ENCODE measurements at regions not wholly inside any gene's neighbourhood (a gene's known extent, or its start where the extent isn't known, plus 50 kb on each side); places are given as distances from the start of the nearest gene placed in this dataset.

DNA sequence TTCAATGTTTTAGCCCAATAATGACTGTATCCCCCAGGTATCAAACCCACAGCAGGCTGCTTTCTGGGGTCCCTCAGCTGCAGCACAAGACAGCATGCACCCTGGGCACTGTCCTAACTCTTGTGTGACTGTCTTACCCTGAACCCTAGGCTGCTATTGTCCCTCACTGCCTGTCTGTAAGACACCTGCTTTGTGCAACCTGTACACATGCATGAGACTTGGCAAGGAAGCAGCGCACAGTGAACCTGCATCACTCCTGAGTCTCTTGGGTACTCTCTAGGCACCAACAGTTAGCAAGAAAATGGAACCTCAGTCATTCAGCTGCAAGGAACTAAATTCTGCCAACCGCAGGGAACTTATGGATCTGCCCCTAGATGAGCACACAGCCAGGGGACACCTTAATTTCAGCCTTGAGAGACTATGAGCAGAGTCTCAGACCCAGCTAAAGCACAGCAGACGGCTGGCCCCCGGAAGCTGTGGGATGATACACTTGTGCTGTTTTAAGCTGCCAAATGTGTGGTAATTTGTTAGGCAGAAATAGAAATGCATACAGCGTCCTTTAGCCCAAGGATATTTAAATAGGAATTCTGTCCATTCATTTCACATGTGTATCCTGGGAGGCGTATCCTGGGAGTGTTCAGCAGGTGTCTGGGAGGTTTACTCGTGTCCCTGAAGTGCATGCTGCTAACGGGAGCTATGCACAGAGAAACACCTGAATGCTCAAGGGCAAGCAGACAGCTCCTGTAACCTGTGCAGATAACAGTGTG lies 223.8 kb downstream of the KLF13 start:
- no CpG with 5 or more reads among the region's 8 CpGs for WGBS (ENCODE audit: insufficient coverage, low coverage, low lambda C conversion rate, missing lambda C conversion rate)

DNA sequence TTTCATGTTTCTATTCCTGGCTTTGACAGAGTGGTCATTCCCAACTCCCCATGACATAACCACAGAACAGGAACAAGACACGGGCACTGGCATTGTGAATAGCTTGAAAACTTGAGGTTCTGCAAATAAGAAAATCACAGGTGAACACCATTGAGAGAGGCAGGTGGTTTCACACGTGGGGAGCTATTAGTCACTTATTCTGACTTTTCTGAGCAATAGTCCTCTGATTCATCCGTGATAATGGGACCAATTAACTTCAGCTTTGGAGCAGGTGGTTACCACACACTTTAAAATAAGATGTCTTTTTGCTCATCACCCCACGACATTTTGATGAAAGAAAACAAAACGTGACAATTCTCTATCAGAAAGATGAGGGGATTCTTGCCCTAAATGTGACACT lies 224.7 kb downstream of the KLF13 start:
- no peaks in the 10 kb centered on the region for H3K36me3 ChIP-seq
- 52% methylated on average over 5 of the region's 5 CpGs for WGBS (ENCODE audit: insufficient coverage, low coverage, low lambda C conversion rate, missing lambda C conversion rate)

More for the DNA sequence above, 223.8 kb downstream of the KLF13 start:
- Histone ChIP-seq H3K4me1 (no peaks in the 10 kb centered on the region), H3K27me3 (no peaks in the 10 kb centered on the region), H3K27ac (no peak overlapping the region), H3K9me3 (no peaks in the 10 kb centered on the region), H3K4me3 (no peak overlapping the region), H3K36me3 (no peaks in the 10 kb centered on the region)
- TF ChIP-seq POLR2A (IDR thresholded peaks at IDR 0.05), result no peak
- TF ChIP-seq, protein P1, sequence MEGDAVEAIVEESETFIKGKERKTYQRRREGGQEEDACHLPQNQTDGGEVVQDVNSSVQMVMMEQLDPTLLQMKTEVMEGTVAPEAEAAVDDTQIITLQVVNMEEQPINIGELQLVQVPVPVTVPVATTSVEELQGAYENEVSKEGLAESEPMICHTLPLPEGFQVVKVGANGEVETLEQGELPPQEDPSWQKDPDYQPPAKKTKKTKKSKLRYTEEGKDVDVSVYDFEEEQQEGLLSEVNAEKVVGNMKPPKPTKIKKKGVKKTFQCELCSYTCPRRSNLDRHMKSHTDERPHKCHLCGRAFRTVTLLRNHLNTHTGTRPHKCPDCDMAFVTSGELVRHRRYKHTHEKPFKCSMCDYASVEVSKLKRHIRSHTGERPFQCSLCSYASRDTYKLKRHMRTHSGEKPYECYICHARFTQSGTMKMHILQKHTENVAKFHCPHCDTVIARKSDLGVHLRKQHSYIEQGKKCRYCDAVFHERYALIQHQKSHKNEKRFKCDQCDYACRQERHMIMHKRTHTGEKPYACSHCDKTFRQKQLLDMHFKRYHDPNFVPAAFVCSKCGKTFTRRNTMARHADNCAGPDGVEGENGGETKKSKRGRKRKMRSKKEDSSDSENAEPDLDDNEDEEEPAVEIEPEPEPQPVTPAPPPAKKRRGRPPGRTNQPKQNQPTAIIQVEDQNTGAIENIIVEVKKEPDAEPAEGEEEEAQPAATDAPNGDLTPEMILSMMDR (IDR thresholded peaks at IDR 0.05), result no peak
- intact Hi-C loops (cut with DNase I), result loop anchor here in 1 of 2 donors (10.0 kb wide), 1 partner anchor 46 kb away; no protein-coding TSS in a partner anchor
- DNase-seq (no peak), ATAC-seq (no peak)

DNA sequence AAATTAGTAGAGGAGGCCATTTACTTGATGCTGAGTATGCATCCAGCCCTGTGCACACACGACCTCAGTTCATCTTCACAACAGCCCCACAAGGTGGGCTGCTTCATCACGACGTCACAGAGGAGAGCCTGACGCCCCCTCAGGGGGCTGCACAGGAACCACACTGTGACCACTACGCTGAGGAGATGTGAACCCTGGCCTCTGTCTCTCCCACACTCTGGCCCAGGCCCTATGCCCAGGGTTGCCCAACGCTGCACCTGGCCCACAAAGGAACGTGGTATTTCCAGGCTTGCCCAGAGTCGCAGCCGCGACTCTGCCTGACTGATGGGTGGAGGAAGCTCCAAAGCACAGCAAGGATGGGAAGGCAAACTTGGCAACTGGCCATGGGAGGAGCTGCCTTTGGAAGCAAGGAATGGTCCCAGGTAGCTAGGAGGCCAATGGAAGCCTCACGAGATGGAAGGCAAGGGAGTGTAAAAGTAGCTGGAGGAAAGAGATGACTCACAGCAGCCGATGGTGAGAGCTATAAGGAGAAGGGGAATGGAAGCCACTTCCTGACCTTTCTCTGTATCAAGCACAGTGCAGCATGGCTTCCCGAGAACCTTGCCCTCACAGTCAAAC lies 226.0 kb downstream of the KLF13 start:
- Histone ChIP-seq H3K4me3 (no peak overlapping the region), H3K9me3 (no peaks in the 10 kb centered on the region), H3K4me1 (no peaks in the 10 kb centered on the region), H3K27ac (no peak overlapping the region), H3K27me3 (no peaks in the 10 kb centered on the region), H3K36me3 (no peaks in the 10 kb centered on the region)
- DNase-seq, result no peak
- no peak for ATAC-seq
- TF ChIP-seq, protein P1 (IDR thresholded peaks at IDR 0.05), result no peak
- TF ChIP-seq POLR2A (IDR thresholded peaks at IDR 0.05), result no peak
- intact Hi-C loops (cut with DNase I), result loop anchor here in 1 of 2 donors (10.0 kb wide), 1 partner anchor 48 kb away; no protein-coding TSS in a partner anchor
- WGBS (ENCODE audit: insufficient coverage, low coverage, low lambda C conversion rate, missing lambda C conversion rate), result 82% methylated on average over 6 of the region's 13 CpGs

More for the DNA sequence above, 224.7 kb downstream of the KLF13 start:
- ATAC-seq (no peak), DNase-seq (no peak)
- Histone ChIP-seq H3K4me3 (no peak overlapping the region), H3K27ac (no peak overlapping the region), H3K27me3 (no peaks in the 10 kb centered on the region), H3K9me3 (no peaks in the 10 kb centered on the region), H3K4me1 (no peaks in the 10 kb centered on the region)
- no peak for TF ChIP-seq POLR2A (IDR thresholded peaks at IDR 0.05)
- TF ChIP-seq, protein P1 (IDR thresholded peaks at IDR 0.05), result no peak
- intact Hi-C loops (cut with DNase I), result loop anchor here in 1 of 2 donors (10.0 kb wide), 1 partner anchor 47 kb away; no protein-coding TSS in a partner anchor

DNA sequence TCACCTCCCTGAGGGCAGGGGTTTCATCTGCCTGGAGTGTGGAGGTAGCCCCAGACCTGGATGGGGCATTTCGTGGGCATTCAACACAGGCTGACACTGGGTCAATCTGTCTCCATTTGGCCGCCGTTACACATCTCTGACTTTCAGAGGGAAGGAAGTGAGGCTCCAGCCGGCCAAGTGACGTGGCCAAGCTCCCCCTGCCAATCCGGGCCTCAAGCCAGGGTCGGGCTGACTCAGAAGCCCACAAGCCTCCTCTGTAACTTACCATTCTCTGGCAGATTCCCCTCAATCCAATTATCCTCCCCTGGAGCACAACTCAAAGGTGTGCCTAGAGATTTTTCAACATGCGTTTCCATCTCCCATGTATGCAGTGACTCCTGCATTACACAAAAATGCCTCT lies 227.6 kb downstream of the KLF13 start:
- Histone ChIP-seq H3K4me1 (no peaks in the 10 kb centered on the region), H3K36me3 (no peaks in the 10 kb centered on the region), H3K4me3 (no peak overlapping the region), H3K9me3 (no peaks in the 10 kb centered on the region), H3K27ac (no peak overlapping the region), H3K27me3 (no peaks in the 10 kb centered on the region)
- peak; percentile 58 to 78 (median 66) for ATAC-seq
- intact Hi-C loops (cut with DNase I), result loop anchor here in 1 of 2 donors (10.0 kb wide), 1 partner anchor 49 kb away; no protein-coding TSS in a partner anchor
- 53% methylated on average over 7 of the region's 8 CpGs for WGBS (ENCODE audit: insufficient coverage, low coverage, low lambda C conversion rate, missing lambda C conversion rate)
- TF ChIP-seq, protein P1 (IDR thresholded peaks at IDR 0.05), result no peak
- TF ChIP-seq POLR2A (IDR thresholded peaks at IDR 0.05), result no peak
- peak in 1 of 3 donors; percentile 45 for DNase-seq

Measured in right lobe of liver (tissue), 6 donors.